ENCODE measurements at regions not wholly inside any gene's neighbourhood (a gene's known extent, or its start where the extent isn't known, plus 50 kb on each side); places are given as distances from the start of the nearest gene placed in this dataset.
"Not testable (repeated sequence)": the region's sequence is repeated elsewhere in the genome, so short reads cannot be mapped to it uniquely, and the experiment has no call there.

GRCh38 chr9:138215588-138215987, 338.0 kb downstream of the CACNA1B start:
- TF ChIP-seq, protein P1, sequence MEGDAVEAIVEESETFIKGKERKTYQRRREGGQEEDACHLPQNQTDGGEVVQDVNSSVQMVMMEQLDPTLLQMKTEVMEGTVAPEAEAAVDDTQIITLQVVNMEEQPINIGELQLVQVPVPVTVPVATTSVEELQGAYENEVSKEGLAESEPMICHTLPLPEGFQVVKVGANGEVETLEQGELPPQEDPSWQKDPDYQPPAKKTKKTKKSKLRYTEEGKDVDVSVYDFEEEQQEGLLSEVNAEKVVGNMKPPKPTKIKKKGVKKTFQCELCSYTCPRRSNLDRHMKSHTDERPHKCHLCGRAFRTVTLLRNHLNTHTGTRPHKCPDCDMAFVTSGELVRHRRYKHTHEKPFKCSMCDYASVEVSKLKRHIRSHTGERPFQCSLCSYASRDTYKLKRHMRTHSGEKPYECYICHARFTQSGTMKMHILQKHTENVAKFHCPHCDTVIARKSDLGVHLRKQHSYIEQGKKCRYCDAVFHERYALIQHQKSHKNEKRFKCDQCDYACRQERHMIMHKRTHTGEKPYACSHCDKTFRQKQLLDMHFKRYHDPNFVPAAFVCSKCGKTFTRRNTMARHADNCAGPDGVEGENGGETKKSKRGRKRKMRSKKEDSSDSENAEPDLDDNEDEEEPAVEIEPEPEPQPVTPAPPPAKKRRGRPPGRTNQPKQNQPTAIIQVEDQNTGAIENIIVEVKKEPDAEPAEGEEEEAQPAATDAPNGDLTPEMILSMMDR (IDR thresholded peaks at IDR 0.05 in 2 of 3, conservative IDR thresholded peaks at IDR 0.05 in 1 of 3; ENCODE audit: borderline replicate concordance in 1 of 3, insufficient read depth in 1 of 3, low read depth in 2 of 3, low read length in 2 of 3) = not testable (repeated sequence)
- not testable (repeated sequence) for TF ChIP-seq ZNF274 (IDR thresholded peaks at IDR 0.05; ENCODE audit: low read depth, low read length); EZH2 (IDR thresholded peaks at IDR 0.05); POLR2A (IDR thresholded peaks at IDR 0.05; ENCODE audit: borderline replicate concordance, extremely low read depth, insufficient read depth, insufficient read length); POLR2AphosphoS5 (IDR thresholded peaks at IDR 0.05; ENCODE audit: low read depth, low read length)
